Hematopoietic multipotent progenitor cell treated with erythropoietin and hydrocortisone succinate and interleukin-3 and kit ligand, for 15 days (in vitro differentiated cells): ENCODE measurements at regions not wholly inside any gene's neighbourhood (a gene's known extent, or its start where the extent isn't known, plus 50 kb on each side); places are given as distances from the start of the nearest gene placed in this dataset.

Experiments
- DNase-seq: peaks from one replicate; pipeline ENCODE4 v3.0.0-alpha.2; 2015; ENCODE audit warnings: low spot score

- no peak for DNase-seq
These were observed 193.7 kb downstream of the ERMARD start for GRCh38 chr6:169945117-169945516.

GRCh38 chr6:169944415-169944814 is 193.0 kb downstream of the ERMARD start:
- DNase-seq: no peak

DNA sequence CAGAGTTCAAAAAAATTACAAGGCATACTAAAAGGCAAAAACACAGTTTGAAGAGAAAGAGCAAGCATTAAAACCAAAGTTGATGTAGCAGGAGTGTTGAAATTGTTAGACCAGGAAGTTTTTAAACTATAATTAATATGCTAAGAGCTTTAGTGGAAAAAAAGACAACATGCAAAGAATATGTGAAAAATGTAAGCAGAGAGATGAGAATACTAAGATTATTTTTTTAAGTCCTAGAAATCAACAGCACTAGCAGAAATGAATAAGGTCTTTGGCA is 192.6 kb downstream of the ERMARD start:
- DNase-seq: no peak

GRCh38 chr6:169943241-169944060 is 192.0 kb downstream of the ERMARD start:
- no peak for DNase-seq

DNA sequence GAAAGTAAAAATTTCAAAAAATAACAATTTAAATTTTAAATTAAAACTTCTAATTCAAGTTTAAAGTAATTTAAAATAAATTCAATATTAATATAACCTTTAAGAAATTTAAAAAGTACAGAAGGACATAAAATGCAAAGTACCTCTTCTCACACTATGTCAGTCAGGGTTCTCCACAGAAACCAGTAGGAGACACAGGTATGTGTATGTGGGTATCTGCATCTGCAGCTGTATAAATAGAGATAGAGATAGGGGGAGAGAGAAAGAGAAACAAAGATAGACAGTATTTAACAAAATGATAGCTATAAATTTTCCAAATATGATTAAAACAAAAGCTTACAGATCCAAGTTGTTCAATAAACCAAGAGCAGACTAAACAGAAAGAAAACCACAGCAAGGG is 190.8 kb downstream of the ERMARD start:
- DNase-seq: no peak

- DNase-seq: no peak
These were observed 189.3 kb downstream of the ERMARD start for GRCh38 chr6:169940481-169941271.

DNA sequence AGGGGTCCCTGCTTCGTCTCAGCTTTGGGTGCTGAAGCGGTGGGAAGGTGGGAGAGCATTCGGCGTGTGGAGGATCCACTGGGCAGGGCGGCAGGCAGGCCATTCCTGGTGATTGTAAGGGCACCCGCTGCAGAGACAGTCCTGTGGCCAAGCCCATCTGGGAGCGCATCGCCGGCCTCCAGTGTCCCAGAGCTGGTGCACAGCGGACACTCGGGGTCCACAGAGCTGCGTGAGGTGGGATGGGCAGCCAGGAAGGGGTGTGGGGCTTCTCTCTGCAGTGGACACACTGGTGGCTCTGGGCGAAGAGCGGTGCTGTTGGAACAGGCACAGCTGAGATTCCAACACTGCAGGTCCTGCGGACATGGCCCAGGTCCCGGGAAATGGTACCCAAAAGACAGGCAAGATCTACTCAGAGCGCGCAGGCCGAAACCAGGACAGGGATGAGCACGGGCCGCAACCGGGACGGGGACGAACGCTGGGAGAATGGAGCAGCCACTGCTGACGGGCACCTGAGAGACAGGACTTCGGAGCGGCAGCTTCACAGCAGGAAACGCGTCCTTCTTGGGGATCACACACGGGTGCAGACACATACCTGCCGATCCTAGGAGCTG is 188.2 kb downstream of the ERMARD start:
- no peak for DNase-seq

DNA sequence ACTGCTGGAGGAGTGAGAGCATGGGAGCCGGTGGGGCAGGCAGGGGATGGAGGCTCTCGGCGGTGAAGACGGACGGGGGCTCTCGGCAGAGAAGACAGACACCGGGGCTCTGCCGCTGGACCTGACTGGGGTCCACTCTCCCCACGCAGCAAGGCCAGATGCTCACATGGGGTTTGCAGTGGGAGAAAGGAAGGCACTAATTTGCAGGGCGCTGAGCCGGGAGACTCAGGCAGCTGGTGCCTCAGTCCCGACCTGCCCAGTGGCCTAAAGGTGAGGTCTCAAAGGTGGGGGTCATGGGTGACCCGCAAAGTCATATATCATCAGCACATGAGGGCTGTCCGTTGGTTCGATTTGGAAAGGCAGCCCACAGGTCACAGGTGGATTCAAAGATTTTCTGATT is 187.3 kb downstream of the ERMARD start:
- DNase-seq: no peak

GRCh38 chr6:169938262-169938701 is 186.9 kb downstream of the ERMARD start:
- no peak for DNase-seq

DNA sequence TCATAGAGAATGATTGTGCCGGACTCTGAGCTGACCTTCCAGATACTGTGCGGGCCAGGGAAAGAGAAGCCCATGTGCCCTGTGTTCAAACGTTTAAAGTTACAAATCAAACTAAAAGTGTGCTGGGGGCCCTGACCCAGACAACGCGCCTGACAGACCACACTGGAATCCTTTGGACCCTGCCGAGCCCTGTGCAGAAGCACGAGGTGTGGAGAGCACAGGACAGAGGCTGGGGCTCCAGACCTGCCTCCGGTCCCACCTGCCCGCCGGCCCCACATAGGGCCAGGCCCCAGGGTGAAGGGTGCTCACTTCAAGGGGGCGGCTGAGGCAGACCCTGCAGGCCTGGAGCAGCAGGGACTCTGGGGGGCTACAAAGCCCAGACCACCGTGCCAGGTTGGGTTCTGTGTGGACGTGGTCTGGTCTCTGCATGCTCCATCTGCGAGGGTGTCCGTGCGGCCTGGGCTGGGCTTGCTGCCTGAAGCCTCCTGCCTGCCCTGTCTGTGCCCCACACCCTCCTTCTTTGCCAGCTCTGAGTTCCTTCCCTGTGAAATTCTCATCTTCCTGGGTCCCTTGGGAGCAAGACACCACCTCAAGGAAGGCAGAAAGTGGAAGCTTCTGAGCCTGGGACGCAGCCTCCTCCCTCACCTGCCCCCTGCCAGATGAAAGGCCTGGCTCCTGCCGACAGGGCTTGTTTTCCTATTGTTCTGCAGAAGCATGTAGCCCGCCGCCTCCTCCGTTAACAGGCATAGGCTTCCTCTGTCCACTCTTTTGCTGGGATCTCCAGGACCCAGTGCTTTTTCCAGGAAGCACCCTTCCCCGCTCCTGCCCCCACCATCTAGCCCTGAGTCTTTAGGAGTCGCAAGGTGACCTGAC is 186.2 kb downstream of the ERMARD start:
- DNase-seq: no peak

GRCh38 chr6:169936355-169936975 is 185.0 kb downstream of the ERMARD start:
- no peak for DNase-seq

- DNase-seq: no peak
These were observed 184.4 kb downstream of the ERMARD start for GRCh38 chr6:169935861-169936260.

- DNase-seq: no peak
These were observed 183.9 kb downstream of the ERMARD start for GRCh38 chr6:169935348-169935718.

GRCh38 chr6:169934699-169935347 is 183.4 kb downstream of the ERMARD start:
- no peak for DNase-seq

GRCh38 chr6:169933839-169934698 is 182.6 kb downstream of the ERMARD start:
- DNase-seq: no peak

DNA sequence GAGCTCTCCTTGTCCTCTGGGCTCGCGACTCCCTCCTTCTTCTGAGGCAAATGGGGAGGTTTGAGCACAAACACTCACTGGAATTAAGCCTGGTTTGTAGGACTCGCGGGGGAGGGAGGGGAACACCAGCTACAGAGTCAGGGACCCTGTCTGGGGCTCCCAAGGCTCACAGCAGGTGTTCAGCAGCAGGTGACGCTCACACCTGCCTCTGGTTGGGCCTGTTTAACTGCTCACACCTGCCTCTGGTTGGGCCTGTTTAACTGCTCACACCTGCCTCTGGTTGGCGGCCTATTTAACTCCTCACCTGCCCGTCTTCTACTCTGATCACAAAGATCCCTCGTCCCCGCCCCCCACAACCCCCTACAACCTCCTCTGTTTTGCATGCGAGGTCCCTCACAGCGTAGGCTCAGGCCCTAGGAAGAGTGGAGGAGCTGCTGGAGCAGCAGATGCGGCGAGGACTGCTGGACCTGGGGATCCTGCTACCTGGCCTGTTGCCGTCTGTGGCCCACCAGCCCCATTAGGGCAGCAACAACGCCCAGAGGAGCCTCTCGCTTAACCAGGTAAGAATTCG is 181.9 kb downstream of the ERMARD start:
- DNase-seq: no peak

DNA sequence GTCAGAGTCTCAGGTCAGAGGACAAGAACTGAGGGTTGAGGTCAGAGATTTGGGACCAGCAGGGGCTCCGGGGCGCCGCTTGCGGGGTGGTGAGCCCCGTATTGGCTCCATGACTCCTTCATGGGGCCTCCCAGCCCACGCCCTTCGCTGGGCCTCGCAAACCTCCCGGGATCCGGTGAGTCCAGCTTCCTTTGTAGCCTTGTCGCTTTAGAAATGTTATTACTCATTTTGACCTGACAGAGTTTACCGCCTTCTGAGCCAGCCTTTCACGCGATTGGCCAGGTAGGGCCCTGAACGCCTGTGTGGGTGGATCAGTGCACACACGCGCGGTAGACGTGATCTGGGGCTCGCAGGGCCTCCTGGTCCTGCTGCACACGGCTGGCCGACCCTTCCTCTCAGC is 181.1 kb downstream of the ERMARD start:
- DNase-seq: no peak

DNA sequence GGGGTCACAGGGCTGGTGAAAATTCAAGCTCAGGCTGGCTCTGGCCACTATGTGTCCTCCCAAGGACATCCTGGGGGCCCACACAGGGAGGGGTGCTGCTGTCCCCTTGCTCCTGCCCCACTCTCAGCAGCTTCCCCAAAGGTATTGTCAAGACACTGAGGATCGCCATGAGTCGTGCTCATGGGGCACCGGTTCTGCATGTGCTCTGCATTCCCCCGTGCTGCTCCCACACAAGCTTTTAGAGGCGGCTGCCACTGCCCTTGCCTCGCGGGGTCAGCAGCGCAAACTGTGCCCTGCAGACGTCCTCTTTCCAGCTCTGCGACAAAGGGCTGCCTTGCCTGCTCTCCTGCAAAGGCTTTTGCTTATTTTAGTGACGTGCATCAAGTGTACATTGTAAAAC is 179.8 kb downstream of the ERMARD start:
- no peak for DNase-seq

DNA sequence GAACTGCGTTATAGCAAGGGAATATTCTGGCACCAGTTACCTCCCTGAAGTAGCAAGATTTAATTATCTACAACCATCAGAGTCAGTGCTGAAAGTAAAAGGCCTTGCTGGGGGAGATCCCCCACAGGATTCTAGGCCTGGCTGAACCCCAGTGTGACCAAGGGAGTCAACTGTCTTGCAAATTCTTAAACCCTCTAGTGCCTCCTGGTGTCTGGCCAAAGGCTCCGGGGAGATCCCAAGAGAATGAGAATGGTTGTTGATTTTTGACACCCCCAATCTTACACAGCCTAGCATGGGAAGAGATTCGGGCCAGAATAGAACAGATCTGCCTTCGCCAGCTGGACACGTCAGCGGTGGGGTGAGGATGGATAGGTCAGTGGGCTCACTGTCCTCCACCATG is 179.4 kb downstream of the ERMARD start:
- no peak for DNase-seq

DNA sequence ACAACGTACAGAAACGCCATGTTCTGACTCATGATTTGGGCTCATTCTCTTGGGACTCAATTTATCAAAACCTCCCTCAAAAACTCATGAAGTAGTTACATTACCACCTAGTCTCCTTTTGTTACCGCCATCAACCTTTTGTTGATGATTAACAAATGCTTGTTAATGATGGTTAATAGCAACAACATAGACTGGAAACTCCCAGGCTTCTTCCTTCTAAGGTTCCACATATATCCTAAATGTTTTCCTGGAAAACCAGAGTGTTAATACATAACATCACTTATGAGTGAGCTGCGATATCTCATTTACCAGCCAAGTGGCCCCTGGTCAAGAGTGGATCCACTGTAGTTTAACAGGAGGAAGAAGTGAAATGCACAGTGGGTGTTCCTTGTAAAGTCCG is 176.3 kb downstream of the ERMARD start:
- no peak for DNase-seq
